Sigmoid colon (tissue), 6 donors: ENCODE measurements at regions not wholly inside any gene's neighbourhood (a gene's known extent, or its start where the extent isn't known, plus 50 kb on each side); places are given as distances from the start of the nearest gene placed in this dataset.

Source experiments
- DNase-seq: peaks from one replicate; pipeline ENCODE4 v3.0.0-alpha.2; 2019
- H3K27ac ChIP-seq, 4 donors: fragments of 200-600 bp; sonication (generic); one replicate each; pipeline ENCODE4 v1.5.1; 2016 to 2019; ENCODE audit warnings: mild to moderate bottlenecking in 1 of 4
- H3K27me3 ChIP-seq, 3 donors: fragments of 200-600 bp; sonication (generic); one replicate each; pipeline ENCODE4 v1.5.1; 2019; ENCODE audit warnings: mild to moderate bottlenecking in 1 of 3
- H3K36me3 ChIP-seq, 4 donors: fragments of 200-600 bp; sonication (generic); one replicate each; pipeline ENCODE4 v1.5.1; 2016 to 2019
- H3K4me1 ChIP-seq, 4 donors: fragments of 200-600 bp; sonication (generic); one replicate each; pipeline ENCODE4 v1.5.1; 2017 to 2019
- H3K4me3 ChIP-seq, 4 donors: fragments of 200-600 bp; sonication (generic); one replicate each; pipeline ENCODE4 v1.5.1; 2017 to 2019; ENCODE audit warnings: mild to moderate bottlenecking in 2 of 4, moderate library complexity in 1 of 4
- H3K9me3 ChIP-seq, 4 donors: fragments of 200-600 bp in 3 of 4; sonication (generic) in 3 of 4; one replicate each; pipeline versions ENCODE4 v1.5.1 to v1.6.1; 2013 to 2019
- EP300 ChIP-seq, 4 donors: sonication (generic); formaldehyde crosslinking; IDR thresholded peaks; one replicate each; pipeline ENCODE4 v1.6.1; 2017; ENCODE audit warnings: antibody characterized with exemption in 4 of 4
- POLR2A ChIP-seq, 2 donors: fragments of 450-650 bp; IDR thresholded peaks; one replicate each; pipeline ENCODE4 v1.6.1; 2016; ENCODE audit warnings: antibody characterized with exemption in 2 of 2, mild to moderate bottlenecking in 2 of 2, moderate library complexity in 2 of 2
- POLR2AphosphoS5 ChIP-seq, 4 donors: sonication (generic); formaldehyde crosslinking; IDR thresholded peaks; one replicate each; pipeline ENCODE4 v1.6.1; 2017; ENCODE audit warnings: antibody characterized with exemption in 4 of 4
- WGBS, 2 donors: extraction: QIAGEN DNeasy Blood & Tissue Kit; methylation state at CpG; one replicate each; pipeline ENCODE4 v1.1.7; 2013; 5-methylcytosine and 5-hydroxymethylcytosine counted together
- intact Hi-C: fragments of 100-400 bp; cut with DNase I; formaldehyde crosslinking; loops from one replicate; pipeline ENCODE4 v1.15.1; 2023
- TF ChIP-seq, protein P1 (sequence below), 4 experiments: fragments of 450-650 bp in 3 of 4; fragments of 200-600 bp in 1 of 4; IDR thresholded peaks; one replicate each; pipeline ENCODE4 v1.5.1; 2016 to 2019; ENCODE audit warnings: antibody characterized with exemption in 4 of 4, mild to moderate bottlenecking in 3 of 4, moderate library complexity in 2 of 4
- donor health status: healthy with polysubstance abuse.
- donor health status: healthy.

DNA sequence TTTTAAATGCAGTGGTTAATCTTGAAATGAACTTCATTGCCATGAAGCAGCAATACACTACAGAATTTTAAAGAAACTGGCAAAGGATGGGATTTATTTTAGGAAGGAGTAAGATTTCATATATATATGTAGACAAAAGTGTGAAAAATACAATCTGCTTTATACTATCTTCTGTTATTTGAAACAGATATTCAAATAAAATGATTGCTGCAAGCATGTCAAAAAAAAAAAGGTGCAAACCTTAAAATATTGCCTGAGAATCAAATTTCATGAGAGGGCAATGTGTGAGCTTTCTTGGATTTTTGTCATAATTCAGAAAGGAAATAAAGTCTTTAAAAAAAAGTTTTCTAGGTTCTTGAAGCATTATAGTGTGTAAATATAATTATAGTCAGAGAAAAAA lies 705.0 kb upstream of the CDH10 start:
- Histone ChIP-seq H3K27me3 (no peaks in the 10 kb centered on the region), H3K27ac (no peak overlapping the region), H3K4me1 (no peaks in the 10 kb centered on the region), H3K4me3 (no peak overlapping the region), H3K9me3 (no peaks in the 10 kb centered on the region), H3K36me3 (no peaks in the 10 kb centered on the region)
- intact Hi-C loops: no loop called here
- no peak for TF ChIP-seq POLR2A (IDR thresholded peaks at IDR 0.05)
- TF ChIP-seq POLR2AphosphoS5 (IDR thresholded peaks at IDR 0.05): no peak
- no peak for TF ChIP-seq EP300 (IDR thresholded peaks at IDR 0.05)
- TF ChIP-seq, protein P1, sequence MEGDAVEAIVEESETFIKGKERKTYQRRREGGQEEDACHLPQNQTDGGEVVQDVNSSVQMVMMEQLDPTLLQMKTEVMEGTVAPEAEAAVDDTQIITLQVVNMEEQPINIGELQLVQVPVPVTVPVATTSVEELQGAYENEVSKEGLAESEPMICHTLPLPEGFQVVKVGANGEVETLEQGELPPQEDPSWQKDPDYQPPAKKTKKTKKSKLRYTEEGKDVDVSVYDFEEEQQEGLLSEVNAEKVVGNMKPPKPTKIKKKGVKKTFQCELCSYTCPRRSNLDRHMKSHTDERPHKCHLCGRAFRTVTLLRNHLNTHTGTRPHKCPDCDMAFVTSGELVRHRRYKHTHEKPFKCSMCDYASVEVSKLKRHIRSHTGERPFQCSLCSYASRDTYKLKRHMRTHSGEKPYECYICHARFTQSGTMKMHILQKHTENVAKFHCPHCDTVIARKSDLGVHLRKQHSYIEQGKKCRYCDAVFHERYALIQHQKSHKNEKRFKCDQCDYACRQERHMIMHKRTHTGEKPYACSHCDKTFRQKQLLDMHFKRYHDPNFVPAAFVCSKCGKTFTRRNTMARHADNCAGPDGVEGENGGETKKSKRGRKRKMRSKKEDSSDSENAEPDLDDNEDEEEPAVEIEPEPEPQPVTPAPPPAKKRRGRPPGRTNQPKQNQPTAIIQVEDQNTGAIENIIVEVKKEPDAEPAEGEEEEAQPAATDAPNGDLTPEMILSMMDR (IDR thresholded peaks at IDR 0.05): no peak
- no peak for DNase-seq

DNA sequence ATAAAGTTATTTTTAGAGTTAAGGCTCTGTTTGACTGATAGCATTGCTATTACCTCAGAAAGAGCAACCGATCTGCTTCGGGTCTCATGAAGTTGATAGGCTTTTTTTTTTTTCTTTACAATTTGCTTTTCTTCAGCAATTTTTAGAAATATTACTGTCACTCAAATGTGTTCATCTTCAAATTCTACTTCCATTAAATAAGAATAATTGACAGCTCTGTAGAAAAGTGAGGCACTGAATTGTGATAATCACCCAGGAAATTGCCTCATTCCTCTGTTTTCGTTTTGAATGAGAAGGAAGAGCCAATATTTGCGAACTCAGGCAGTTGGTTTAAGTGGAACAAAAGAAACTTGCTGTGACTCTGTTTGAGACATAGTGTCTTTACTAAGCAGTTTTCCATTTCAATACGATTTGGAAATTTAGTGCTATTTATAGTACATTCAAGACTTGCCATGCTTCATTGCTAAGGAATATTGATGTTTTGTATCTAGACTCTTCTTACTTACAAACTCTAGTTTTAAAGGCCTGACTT lies 700.5 kb upstream of the CDH10 start:
- Histone ChIP-seq H3K9me3 (peaks cover 0 to 2% (median 0%) of the 10 kb centered on the region in 4 donors), H3K36me3 (no peaks in the 10 kb centered on the region), H3K4me3 (no peak overlapping the region), H3K4me1 (no peaks in the 10 kb centered on the region), H3K27me3 (no peaks in the 10 kb centered on the region), H3K27ac (no peak overlapping the region)
- 71 to 77% methylated on average over 5 of the region's 5 CpGs for WGBS, 2 donors
- intact Hi-C loops: no loop called here
- no peak for TF ChIP-seq EP300 (IDR thresholded peaks at IDR 0.05)
- no peak for TF ChIP-seq POLR2AphosphoS5 (IDR thresholded peaks at IDR 0.05)
- no peak for TF ChIP-seq POLR2A (IDR thresholded peaks at IDR 0.05)
- TF ChIP-seq, protein P1 (IDR thresholded peaks at IDR 0.05): no peak
- DNase-seq: no peak

- WGBS, 2 donors: 91% methylated on average over 5 of the region's 5 CpGs
Measured at GRCh38 chr5:25339541-25339940, 694.8 kb upstream of the CDH10 start.

GRCh38 chr5:25334350-25334749 lies 689.6 kb upstream of the CDH10 start:
- no peaks in the 10 kb centered on the region for H3K9me3 ChIP-seq
- no peak for TF ChIP-seq EP300 (IDR thresholded peaks at IDR 0.05)
- no peak for TF ChIP-seq POLR2A (IDR thresholded peaks at IDR 0.05)
- no peak for TF ChIP-seq POLR2AphosphoS5 (IDR thresholded peaks at IDR 0.05)
- TF ChIP-seq, protein P1 (IDR thresholded peaks at IDR 0.05): no peak
- no peak overlapping the region for H3K4me3 ChIP-seq
- no peak for DNase-seq
- no peaks in the 10 kb centered on the region for H3K27me3 ChIP-seq
- no peaks in the 10 kb centered on the region for H3K36me3 ChIP-seq
- no peaks in the 10 kb centered on the region for H3K4me1 ChIP-seq
- H3K27ac ChIP-seq: no peak overlapping the region
- WGBS, 2 donors: 76 to 85% methylated on average over 6 of the region's 6 CpGs
- intact Hi-C loops: no loop called here

More at GRCh38 chr5:25339541-25339940, 694.8 kb upstream of the CDH10 start:
- Histone ChIP-seq H3K4me1 (no peaks in the 10 kb centered on the region), H3K4me3 (no peak overlapping the region), H3K36me3 (no peaks in the 10 kb centered on the region), H3K9me3 (peaks cover 0 to 5% (median 0%) of the 10 kb centered on the region in 4 donors), H3K27me3 (no peaks in the 10 kb centered on the region), H3K27ac (no peak overlapping the region)
- DNase-seq: no peak
- intact Hi-C loops: no loop called here
- TF ChIP-seq, protein P1 (IDR thresholded peaks at IDR 0.05): no peak

- H3K9me3 ChIP-seq: no peaks in the 10 kb centered on the region
- WGBS, 2 donors: 54 to 66% methylated on average over 3 of the region's 3 CpGs
- DNase-seq: no peak
- H3K36me3 ChIP-seq: no peaks in the 10 kb centered on the region
- TF ChIP-seq POLR2AphosphoS5 (IDR thresholded peaks at IDR 0.05) (no peak), EP300 (IDR thresholded peaks at IDR 0.05) (no peak), POLR2A (IDR thresholded peaks at IDR 0.05) (no peak)
- TF ChIP-seq, protein P1 (IDR thresholded peaks at IDR 0.05): no peak
- H3K27ac ChIP-seq: no peak overlapping the region
- intact Hi-C loops: no loop called here
- H3K4me3 ChIP-seq: no peak overlapping the region
- no peaks in the 10 kb centered on the region for H3K4me1 ChIP-seq
- H3K27me3 ChIP-seq: no peaks in the 10 kb centered on the region
Measured at GRCh38 chr5:25330721-25331120, 685.9 kb upstream of the CDH10 start.
